ENCODE measurements at regions not wholly inside any gene's neighbourhood (a gene's known extent, or its start where the extent isn't known, plus 50 kb on each side); places are given as distances from the start of the nearest gene placed in this dataset.

DNA sequence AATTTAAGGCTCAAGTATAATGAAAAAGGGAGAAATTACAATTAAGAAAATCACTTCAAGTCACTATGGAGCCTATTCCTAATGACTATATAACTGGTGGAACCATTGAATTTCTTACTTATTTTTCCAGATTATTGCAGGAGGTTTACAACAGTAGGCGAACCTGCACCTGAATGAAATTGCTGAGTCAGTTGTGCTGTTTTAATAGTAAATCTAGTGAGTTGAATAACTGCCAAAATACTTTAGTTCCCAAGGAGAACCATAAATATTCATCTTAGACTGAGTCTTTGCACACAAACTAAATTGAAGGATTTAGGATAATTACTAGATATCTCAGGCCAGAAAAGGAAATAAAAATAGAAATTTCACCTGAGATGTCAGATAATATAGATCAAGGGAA lies 1052.8 kb downstream of the NAALADL2 start:
- Histone ChIP-seq H3K4me3 (no peak overlapping the region), H3K4me1 (ENCODE audit: low read depth) (no peaks in the 10 kb centered on the region), H3K9me3 (no peaks in the 10 kb centered on the region), H3K36me3 (ENCODE audit: low read depth) (no peaks in the 10 kb centered on the region)
- intact Hi-C loops (cut with DNase I, micrococcal nuclease) = no loop called here
- TF ChIP-seq, protein P1, sequence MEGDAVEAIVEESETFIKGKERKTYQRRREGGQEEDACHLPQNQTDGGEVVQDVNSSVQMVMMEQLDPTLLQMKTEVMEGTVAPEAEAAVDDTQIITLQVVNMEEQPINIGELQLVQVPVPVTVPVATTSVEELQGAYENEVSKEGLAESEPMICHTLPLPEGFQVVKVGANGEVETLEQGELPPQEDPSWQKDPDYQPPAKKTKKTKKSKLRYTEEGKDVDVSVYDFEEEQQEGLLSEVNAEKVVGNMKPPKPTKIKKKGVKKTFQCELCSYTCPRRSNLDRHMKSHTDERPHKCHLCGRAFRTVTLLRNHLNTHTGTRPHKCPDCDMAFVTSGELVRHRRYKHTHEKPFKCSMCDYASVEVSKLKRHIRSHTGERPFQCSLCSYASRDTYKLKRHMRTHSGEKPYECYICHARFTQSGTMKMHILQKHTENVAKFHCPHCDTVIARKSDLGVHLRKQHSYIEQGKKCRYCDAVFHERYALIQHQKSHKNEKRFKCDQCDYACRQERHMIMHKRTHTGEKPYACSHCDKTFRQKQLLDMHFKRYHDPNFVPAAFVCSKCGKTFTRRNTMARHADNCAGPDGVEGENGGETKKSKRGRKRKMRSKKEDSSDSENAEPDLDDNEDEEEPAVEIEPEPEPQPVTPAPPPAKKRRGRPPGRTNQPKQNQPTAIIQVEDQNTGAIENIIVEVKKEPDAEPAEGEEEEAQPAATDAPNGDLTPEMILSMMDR (IDR thresholded peaks at IDR 0.05) = no peak
- no peak for ATAC-seq
- DNase-seq = no peak

DNA sequence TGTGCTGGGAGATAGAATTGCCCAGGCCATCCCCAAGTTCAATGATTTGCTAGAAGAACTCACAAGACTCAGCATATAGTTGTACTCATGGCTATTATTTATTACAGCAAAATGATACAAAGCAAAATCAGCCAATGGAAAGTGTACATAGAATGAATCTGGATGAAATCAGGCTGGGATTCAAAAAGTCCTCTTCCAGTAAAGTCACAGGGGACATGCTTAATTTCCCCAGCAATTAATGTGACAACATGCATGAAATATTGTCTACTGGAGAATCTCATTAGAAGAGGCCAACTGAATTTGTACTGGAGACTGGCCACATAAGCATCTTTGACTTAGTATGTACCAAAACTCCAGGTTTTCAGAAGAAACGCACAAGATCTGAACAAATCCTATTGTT lies 1043.1 kb downstream of the NAALADL2 start:
- intact Hi-C loops (cut with DNase I, micrococcal nuclease) = no loop called here
- TF ChIP-seq, protein P1 (IDR thresholded peaks at IDR 0.05) = no peak
- no peaks in the 10 kb centered on the region for H3K4me1 ChIP-seq (ENCODE audit: low read depth)
- ATAC-seq (no peak), DNase-seq (no peak)
- H3K4me3 ChIP-seq = no peak overlapping the region
- H3K36me3 ChIP-seq (ENCODE audit: low read depth) = no peaks in the 10 kb centered on the region
- H3K9me3 ChIP-seq = no peaks in the 10 kb centered on the region

DNA sequence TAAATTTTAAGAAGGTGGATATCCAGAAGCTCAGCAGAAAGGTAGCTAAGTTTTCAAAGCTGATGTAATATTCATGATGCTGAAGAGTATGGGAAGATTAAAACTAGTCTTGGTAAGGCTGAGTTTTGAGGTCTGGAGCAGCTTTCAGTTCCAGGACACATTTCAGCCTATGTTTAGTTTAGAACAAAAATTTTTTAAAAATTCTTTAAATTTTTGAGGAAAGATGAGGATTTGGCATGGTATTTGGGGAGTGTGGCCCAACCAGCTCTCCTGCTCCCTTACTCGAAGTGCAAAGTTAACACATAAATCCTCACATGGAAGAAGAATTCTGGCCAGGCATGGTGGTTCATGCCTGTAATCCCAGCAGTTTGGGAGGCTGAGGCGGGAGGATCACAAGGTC lies 1039.1 kb downstream of the NAALADL2 start:
- no peak for DNase-seq
- TF ChIP-seq, protein P1 (IDR thresholded peaks at IDR 0.05) = no peak
- ATAC-seq = no peak

DNA sequence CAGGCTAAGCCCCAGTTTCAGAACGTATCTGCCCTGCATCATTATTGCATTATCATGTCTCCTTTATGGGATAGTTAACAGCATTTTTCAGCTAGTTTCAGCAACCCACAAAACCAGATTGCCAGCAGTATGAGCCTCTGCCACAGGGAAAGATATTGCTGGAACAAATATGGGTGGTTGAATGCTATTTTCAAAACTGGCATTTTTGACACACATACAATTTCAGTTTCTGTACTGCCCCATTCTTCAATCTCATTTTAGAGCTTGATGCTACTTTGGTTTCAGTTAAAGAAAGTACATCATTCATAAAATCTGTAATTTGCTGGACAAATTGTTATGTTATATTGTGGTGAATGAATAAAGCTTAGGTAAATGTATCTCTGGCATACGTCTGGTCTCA lies 1037.5 kb downstream of the NAALADL2 start:
- Histone ChIP-seq H3K4me1 (ENCODE audit: low read depth) (no peaks in the 10 kb centered on the region), H3K4me3 (no peak overlapping the region), H3K9me3 (no peaks in the 10 kb centered on the region), H3K36me3 (ENCODE audit: low read depth) (no peaks in the 10 kb centered on the region)
- TF ChIP-seq, protein P1 (IDR thresholded peaks at IDR 0.05) = no peak
- intact Hi-C loops (cut with DNase I, micrococcal nuclease) = no loop called here
- DNase-seq (no peak), ATAC-seq (no peak)

More for the DNA sequence above, 1039.1 kb downstream of the NAALADL2 start:
- H3K9me3 ChIP-seq = no peaks in the 10 kb centered on the region
- no peaks in the 10 kb centered on the region for H3K4me1 ChIP-seq (ENCODE audit: low read depth)
- no peaks in the 10 kb centered on the region for H3K36me3 ChIP-seq (ENCODE audit: low read depth)
- H3K4me3 ChIP-seq = no peak overlapping the region
- intact Hi-C loops (cut with DNase I, micrococcal nuclease) = no loop called here

DNA sequence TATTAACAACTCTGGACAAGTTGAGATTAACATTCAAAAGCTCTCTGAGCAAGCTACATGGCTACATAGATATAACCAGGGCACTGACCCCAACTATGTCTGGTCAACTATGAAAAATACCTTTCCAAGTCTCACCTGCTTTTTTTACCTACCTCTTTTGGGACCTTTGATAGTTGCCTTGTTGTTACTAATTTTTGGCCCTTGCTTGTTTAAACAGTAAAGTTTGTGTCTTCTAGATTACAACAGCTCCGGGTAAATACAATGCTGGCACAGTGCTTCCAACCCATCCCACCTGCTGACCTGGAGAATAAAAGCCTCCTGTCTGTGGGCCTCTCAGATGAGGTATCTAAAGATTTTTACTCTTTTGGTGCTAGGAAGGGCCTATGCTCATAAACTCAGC lies 1036.6 kb downstream of the NAALADL2 start:
- intact Hi-C loops (cut with DNase I, micrococcal nuclease) = no loop called here
- Histone ChIP-seq H3K36me3 (ENCODE audit: low read depth) (no peaks in the 10 kb centered on the region), H3K9me3 (no peaks in the 10 kb centered on the region), H3K4me3 (no peak overlapping the region), H3K4me1 (ENCODE audit: low read depth) (no peaks in the 10 kb centered on the region)
- TF ChIP-seq, protein P1 (IDR thresholded peaks at IDR 0.05) = no peak
- DNase-seq (no peak), ATAC-seq (peak; percentile 30)

DNA sequence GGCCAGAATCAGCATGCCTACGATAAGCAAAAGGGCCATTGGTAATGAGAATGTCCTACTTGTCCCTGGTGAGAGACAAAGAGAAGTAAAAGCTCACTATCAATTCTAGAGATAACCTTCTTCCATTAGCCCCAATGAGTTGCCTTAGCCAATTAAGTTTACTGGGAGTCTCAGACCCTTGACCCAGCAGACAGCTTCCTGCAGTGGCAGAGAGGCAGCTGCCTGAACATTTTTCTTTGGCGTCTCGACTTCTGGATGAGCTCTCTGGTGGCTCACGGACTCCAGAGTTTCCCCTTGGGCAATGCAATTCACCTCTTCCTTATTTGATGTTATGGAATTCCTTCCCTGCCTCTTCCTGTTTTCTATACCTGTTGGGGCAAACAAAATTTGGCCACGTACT lies 1034.4 kb downstream of the NAALADL2 start:
- TF ChIP-seq, protein P1 (IDR thresholded peaks at IDR 0.05) = no peak
- intact Hi-C loops (cut with DNase I, micrococcal nuclease) = no loop called here
- Histone ChIP-seq H3K9me3 (no peaks in the 10 kb centered on the region), H3K4me1 (ENCODE audit: low read depth) (no peaks in the 10 kb centered on the region), H3K4me3 (no peak overlapping the region), H3K36me3 (ENCODE audit: low read depth) (no peaks in the 10 kb centered on the region)
- DNase-seq (no peak), ATAC-seq (no peak)

All from mucosa of descending colon (tissue), 3 donors.